Smooth muscle cell of the brain vasculature (primary cell): ENCODE measurements at regions not wholly inside any gene's neighbourhood (a gene's known extent, or its start where the extent isn't known, plus 50 kb on each side); places are given as distances from the start of the nearest gene placed in this dataset.

Experiments
- DNase-seq: peaks from one replicate; pipeline ENCODE4 v3.0.0-alpha.2; 2012; ENCODE audit warnings: low read depth, low spot score

DNA sequence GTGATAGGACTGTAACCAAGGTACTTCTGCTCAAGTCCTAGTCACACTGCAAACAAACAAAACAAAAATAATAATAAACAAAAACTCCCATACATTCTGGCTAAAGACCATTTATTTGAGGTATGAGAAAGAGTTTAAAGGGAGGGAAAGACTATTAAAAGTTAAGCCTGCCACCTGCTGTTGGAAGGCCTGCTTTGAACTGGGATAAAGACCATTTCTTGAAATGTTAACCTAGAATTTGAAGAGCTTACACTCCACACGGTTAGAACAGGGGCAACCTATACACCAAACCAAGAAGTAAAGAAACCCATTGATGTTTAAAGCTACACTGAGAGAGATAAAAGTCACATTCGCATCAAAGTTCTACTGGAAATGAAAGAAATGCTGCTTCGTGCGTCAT lies 548.7 kb upstream of the DIPK2B start:
- DNase-seq, result no peak

GRCh38 chrX:45748369-45748774 lies 547.7 kb upstream of the DIPK2B start:
- no peak for DNase-seq

GRCh38 chrX:45747905-45748304 lies 547.2 kb upstream of the DIPK2B start:
- DNase-seq, result no peak

DNA sequence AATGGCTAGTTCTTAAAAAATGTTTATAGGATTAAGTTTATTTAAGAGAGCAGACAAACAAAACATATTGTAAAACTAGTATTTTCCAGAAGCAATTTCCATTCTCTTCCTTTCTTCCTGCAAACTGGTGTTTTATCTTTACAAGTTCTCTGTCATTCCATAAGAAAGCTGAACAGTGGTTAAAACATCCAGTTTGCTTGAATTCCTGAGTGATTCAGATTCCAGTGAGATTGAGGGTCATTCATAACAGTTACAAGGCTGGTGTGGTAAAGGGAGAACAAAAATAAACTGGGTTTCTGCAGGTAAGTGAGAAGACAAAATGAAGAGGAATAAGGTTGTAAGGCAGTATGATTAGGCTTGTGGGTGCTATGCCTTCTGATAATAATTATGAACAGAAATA lies 544.8 kb upstream of the DIPK2B start:
- no peak for DNase-seq

GRCh38 chrX:45743906-45744625 lies 543.4 kb upstream of the DIPK2B start:
- no peak for DNase-seq

DNA sequence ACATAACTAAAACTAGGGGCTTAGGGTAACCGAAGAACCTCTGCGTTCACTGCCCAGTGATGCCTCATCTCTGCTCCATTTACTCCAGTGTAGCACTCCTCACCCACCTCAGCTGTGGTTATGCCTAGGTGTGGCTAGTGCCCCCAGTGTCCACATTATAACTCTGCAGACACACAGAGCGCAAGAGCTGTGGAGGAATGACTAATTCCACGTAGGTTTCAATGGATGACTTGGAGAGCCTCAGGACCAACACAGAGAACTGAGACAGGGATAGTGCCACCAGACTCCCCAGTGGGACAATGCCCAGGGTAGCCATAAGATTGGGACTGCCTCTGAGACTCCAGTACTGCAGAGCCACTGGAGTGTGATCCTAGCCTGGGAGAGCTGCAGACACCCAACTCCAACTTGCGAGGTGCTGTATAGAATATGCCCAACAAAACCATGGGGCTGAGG lies 542.4 kb upstream of the DIPK2B start:
- DNase-seq, result no peak

DNA sequence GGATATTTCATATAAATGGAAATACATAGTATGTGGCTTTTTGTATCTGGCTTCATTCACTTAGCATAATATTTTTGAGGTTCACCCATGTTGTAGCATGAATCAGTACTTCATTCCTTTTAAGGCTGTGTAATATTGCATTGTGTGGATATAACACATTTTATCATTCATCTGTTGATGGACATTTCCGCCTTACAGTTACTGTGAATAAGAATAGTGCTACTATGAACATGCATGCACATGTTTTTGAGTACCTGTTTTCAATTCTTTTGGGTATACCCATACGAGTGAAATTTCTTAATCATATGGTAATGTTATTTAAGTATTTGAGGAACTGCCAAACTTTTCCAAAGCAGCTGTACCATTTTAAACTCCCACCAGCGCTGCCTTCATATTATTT lies 539.6 kb upstream of the DIPK2B start:
- no peak for DNase-seq

DNA sequence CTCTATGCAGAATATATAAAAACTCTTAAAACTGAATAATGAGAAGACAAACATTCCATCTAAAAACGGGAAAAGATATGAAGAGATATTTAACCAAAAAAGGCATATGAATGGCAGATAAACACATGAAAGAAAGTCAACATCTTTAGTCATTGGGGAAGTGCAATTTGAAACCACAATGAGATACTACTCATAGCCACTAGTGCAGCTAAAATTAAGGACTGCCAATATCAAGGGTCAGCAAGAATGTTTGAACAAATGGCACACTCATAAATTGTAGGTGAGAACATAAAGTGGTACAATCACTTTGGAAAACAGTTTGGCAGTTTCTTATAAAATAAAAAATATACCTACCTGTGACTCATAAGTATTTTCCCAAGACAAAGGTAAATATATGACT lies 534.9 kb upstream of the DIPK2B start:
- no peak for DNase-seq

GRCh38 chrX:45731448-45731847 lies 530.8 kb upstream of the DIPK2B start:
- DNase-seq, result no peak

GRCh38 chrX:45727761-45728160 lies 527.1 kb upstream of the DIPK2B start:
- DNase-seq, result no peak

- no peak for DNase-seq
Measured at GRCh38 chrX:45722471-45722870, 521.8 kb upstream of the DIPK2B start.

- DNase-seq, result no peak
Measured at GRCh38 chrX:45719751-45720501, 519.2 kb upstream of the DIPK2B start.

DNA sequence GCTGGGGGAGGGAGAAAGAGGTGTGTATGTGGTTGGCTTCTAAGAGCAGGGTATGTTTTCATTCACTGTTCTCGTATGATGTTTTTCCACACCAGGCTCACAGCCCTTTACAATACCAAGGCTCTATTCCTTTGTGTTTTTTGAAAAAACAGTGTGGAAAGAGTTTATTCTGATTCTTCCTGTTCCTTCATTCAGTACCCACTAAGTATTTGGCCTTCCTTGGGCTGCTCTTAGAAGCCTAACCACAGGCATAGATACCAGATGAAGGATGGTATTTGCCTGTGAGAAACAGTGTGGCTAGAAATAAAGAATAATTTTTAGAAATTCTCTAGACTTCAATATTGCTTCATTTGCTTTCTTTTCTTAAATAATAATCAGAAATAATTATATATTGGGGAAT lies 518.0 kb upstream of the DIPK2B start:
- DNase-seq, result no peak

- DNase-seq, result no peak
Measured at GRCh38 chrX:45716750-45717149, 516.1 kb upstream of the DIPK2B start.

GRCh38 chrX:45715748-45716147 lies 515.1 kb upstream of the DIPK2B start:
- no peak for DNase-seq

- no peak for DNase-seq
Measured at GRCh38 chrX:45714866-45715265, 514.2 kb upstream of the DIPK2B start.

DNA sequence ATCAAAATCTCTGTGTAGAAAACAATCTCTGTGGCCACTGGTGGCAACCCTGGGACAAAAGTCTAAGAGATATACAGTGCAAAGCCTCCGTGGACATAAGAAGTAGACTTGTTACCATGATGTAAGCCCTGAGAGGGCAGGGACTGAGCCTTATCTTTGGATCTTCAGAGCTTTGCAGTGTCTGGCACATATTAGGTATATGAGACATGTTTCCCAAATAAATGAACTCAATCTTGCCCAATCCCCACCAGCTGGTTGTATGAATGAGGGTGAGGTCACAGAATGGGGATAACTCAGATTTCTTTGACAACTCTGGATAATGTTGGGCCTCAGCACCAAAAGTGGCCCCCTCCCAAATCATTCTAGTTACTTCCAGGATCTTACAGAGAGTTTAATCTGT lies 511.4 kb upstream of the DIPK2B start:
- DNase-seq, result no peak

GRCh38 chrX:45711231-45711630 lies 510.6 kb upstream of the DIPK2B start:
- no peak for DNase-seq

DNA sequence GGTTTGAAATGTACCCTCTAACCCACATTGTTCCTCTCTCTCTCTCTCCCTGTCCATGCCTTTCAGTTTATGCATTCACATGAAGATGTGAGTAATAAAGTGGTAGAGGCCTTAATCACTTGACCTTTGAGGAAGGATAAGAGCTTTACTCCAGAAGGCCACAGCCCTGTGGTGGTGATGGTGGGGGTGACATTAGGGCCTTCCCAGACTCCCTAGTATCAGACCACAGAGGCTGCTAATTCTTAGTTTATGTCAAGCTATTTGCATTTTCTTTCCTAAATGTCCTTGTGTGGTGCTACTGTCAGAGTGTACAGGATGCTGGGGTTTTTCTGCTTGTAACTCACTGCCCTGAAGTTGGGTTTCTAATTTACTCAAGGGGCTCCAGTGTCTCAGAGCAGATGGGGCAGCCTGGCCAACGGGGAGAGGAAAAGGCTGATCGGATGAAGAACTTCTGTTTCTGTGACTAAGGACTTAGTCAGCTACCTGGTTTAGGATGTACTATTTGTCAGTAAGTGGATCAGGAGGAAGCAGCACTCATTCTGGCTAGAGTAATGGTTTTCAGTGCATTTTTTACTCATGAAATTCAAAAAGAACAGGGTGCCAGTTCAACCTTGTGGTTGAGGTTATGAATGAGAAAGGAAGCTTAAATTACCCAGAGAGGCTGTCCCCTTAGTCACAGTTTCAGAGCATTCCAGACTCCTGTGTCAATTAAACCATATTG lies 509.6 kb upstream of the DIPK2B start:
- peak; percentile 20 for DNase-seq

- no peak for DNase-seq
Measured at GRCh38 chrX:45709381-45709780, 508.7 kb upstream of the DIPK2B start.

DNA sequence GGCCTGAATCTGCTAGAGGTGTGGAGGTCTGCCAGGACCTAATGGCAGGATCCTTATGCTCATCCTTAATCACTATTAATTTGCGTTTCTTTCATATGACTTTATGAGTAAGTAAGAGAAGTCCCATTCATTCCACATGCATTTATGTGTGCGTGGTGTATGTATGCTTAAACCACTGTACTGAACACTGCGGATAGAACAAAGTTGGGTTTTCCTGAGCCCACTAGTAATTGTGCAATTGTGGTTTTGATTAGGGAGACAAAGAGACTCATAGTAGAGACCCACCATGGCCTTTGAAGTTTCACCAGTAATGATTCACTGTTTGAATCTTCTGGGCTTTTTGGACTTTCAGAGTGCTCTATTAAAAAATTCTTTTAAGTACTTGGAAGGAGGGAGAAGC lies 498.5 kb upstream of the DIPK2B start:
- DNase-seq, result no peak

DNA sequence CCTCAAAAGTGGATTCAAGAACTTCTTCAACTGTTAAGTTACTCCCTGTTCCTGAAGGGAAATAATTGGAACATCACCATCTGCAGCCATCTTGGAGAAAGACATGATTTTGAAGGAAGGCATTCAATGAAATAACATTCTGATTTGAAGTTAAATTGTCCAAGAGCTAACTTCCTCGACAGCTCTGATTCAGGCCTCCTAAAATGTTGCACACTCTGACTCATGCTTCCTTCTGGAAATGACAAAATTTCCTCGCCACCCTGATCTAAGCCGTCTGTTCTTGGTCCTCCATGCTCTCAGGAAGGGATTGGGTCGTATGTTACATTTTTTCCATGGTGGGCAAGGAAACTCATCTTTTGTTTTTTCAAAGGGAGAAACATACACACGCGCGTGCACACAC lies 496.9 kb upstream of the DIPK2B start:
- DNase-seq, result no peak

- DNase-seq, result no peak
Measured at GRCh38 chrX:45696736-45697135, 496.1 kb upstream of the DIPK2B start.
